HepG2 (cell line): ENCODE measurements at regions not wholly inside any gene's neighbourhood (a gene's known extent, or its start where the extent isn't known, plus 50 kb on each side); places are given as distances from the start of the nearest gene placed in this dataset.
A peak's percentile ranks its signal among the peaks of the same experiment; 100 is the strongest.

Experiments used
- ATAC-seq: fragments of 200-7000 bp; cut with Tn5 transposase; 3 replicates; pipeline ENCODE4 v1.9.1; 2020; ENCODE audit warnings: mild to moderate bottlenecking, moderate library complexity
- BruUV-seq: library from RNA; stranded (reverse); fragments of 400-500 nt; replicated peaks from 2 replicates; lab custom pipeline; 2021; lab: Mats Ljungman, UMichigan
- CTCF ChIA-PET: fragments of 300-600 bp; formaldehyde crosslinking; extraction: SDS; loops from one replicate; lab custom pipeline; 2021; ENCODE audit warnings: low total read pairs, inconsistent platforms, low intra/inter-chr PET ratio; lab: Yijun Ruan, JAX
- POLR2A ChIA-PET: fragments of 350-600 bp; sonication (Branson Sonifier 250); formaldehyde crosslinking; loops from one replicate; lab custom pipeline; 2020; ENCODE audit warnings: antibody characterized with exemption, inconsistent platforms; lab: Yijun Ruan, JAX
- DNase-seq: peaks from one replicate; pipeline ENCODE4 v3.0.0-alpha.2; 2015; ENCODE audit warnings: low spot score
- FAIRE-seq: peaks from 3 replicates; lab custom pipeline; 2011; peaks lifted over from hg19 to GRCh38; lab: Jason Lieb, UNC
- H2AFZ ChIP-seq: one replicate; pipeline ENCODE4 v1.6.1; 2011; ENCODE audit warnings: low read length, inconsistent platforms
- H3K27ac ChIP-seq: fragments of 300-600 bp; 3 replicates; pipeline ENCODE4 v1.8.0; 2011; ENCODE audit warnings: mixed run types, mild to moderate bottlenecking, mixed read lengths, low read length, inconsistent platforms; ENCODE audit not compliant: insufficient read depth; ENCODE audit errors: extremely low read length
- H3K27me3 ChIP-seq, 2 experiments: fragments of 200-600 bp in 1 of 2; 2 replicates in 1 of 2; 3 replicates in 1 of 2; pipeline versions ENCODE4 v1.6.0 to v1.8.0; 2011; ENCODE audit warnings: low read length in 2 of 2, mild to moderate bottlenecking in 2 of 2, moderate library complexity in 2 of 2, inconsistent platforms in 1 of 2; ENCODE audit not compliant: insufficient read depth in 2 of 2, control insufficient read depth in 1 of 2
- H3K36me3 ChIP-seq, 2 experiments: fragments of 200-600 bp in 1 of 2; replicated peaks in 1 of 2; 2 replicates in 1 of 2; 3 replicates in 1 of 2; pipeline versions ENCODE4 v1.5.1 to v1.8.0; 2011; ENCODE audit warnings: low read length in 2 of 2, inconsistent platforms in 1 of 2; ENCODE audit not compliant: insufficient read depth in 2 of 2, control insufficient read depth in 1 of 2
- H3K4me1 ChIP-seq: 2 replicates; pipeline ENCODE4 v1.5.1; 2012; ENCODE audit warnings: low read length, inconsistent platforms; ENCODE audit not compliant: insufficient read depth
- H3K4me2 ChIP-seq: 2 replicates; pipeline ENCODE4 v1.6.0; 2011; ENCODE audit warnings: low read depth, low read length, inconsistent platforms
- H3K4me3 ChIP-seq, 3 experiments: fragments of 200-600 bp in 1 of 3; sonication (generic), shearing (Covaris generic) in 1 of 3; replicated peaks in 1 of 3; 2 replicates each; pipeline ENCODE4 v1.5.1; 2011 to 2016; ENCODE audit warnings: low read length in 3 of 3, inconsistent platforms in 2 of 3, low read depth in 2 of 3, mild to moderate bottlenecking in 2 of 3, control low read depth in 1 of 3, mixed read lengths in 1 of 3; ENCODE audit not compliant: insufficient read depth in 1 of 3
- H3K79me2 ChIP-seq: one replicate; pipeline ENCODE4 v1.6.1; 2011; ENCODE audit warnings: low read length, inconsistent platforms; ENCODE audit not compliant: insufficient read depth
- H3K9ac ChIP-seq: 2 replicates; pipeline ENCODE4 v1.6.0; 2011; ENCODE audit warnings: mild to moderate bottlenecking, low read depth, low read length, inconsistent platforms; ENCODE audit not compliant: insufficient read depth
- H3K9me3 ChIP-seq: 2 replicates; pipeline ENCODE4 v1.5.1; 2012; ENCODE audit warnings: mild to moderate bottlenecking, low read length
- H4K20me1 ChIP-seq: 2 replicates; pipeline ENCODE4 v1.6.0; 2011; ENCODE audit warnings: inconsistent platforms, mild to moderate bottlenecking, low read length, moderate library complexity; ENCODE audit not compliant: insufficient read depth
- E2F1 ChIP-seq: sonication (generic); formaldehyde crosslinking; IDR thresholded peaks from 2 replicates; pipeline ENCODE4 v1.5.0; 2020; ENCODE audit warnings: missing genetic modification reagents
- SALL1 ChIP-seq: sonication (generic); formaldehyde crosslinking; IDR thresholded peaks from 2 replicates; pipeline ENCODE4 v1.8.0; 2022; ENCODE audit warnings: mild to moderate bottlenecking, missing genetic modification reagents
- ZBTB38 ChIP-seq: sonication (generic); formaldehyde crosslinking; IDR thresholded peaks from 2 replicates; pipeline ENCODE4 v1.5.1; 2020; ENCODE audit warnings: mild to moderate bottlenecking, missing genetic modification reagents
- ZHX1 ChIP-seq: sonication (generic); formaldehyde crosslinking; IDR thresholded peaks from 2 replicates; pipeline ENCODE4 v1.8.1; 2022; ENCODE audit warnings: low read depth, mild to moderate bottlenecking, missing genetic modification reagents
- ZNF24 ChIP-seq: fragments of 450-650 bp; IDR thresholded peaks from 2 replicates; pipeline ENCODE4 v1.6.1; 2017; ENCODE audit warnings: antibody characterized with exemption, mild to moderate bottlenecking
- ZNF597 ChIP-seq: sonication (generic); formaldehyde crosslinking; IDR thresholded peaks from 2 replicates; pipeline ENCODE4 v1.5.0; 2020; ENCODE audit warnings: missing genetic modification reagents
- ZNF703 ChIP-seq: sonication (generic); formaldehyde crosslinking; IDR thresholded peaks from 2 replicates; pipeline ENCODE4 v1.5.1; 2020; ENCODE audit warnings: missing genetic modification reagents, mild to moderate bottlenecking, moderate library complexity, borderline replicate concordance
- WGBS: methylation state at CpG from one replicate; pipeline ENCODE4 v1.1.6; 2017; ENCODE audit warnings: low lambda C conversion rate; 5-methylcytosine and 5-hydroxymethylcytosine counted together
- in situ Hi-C: cut with HindIII; loops from 2 replicates; pipeline ENCODE4 v1.10.0; 2017; ENCODE audit warnings: low pct_unique_long_range_greater_than_20kb; ENCODE audit not compliant: extremely low pct_ligation_motif_present
- intact Hi-C: fragments of 100-400 bp; cut with micrococcal nuclease; formaldehyde crosslinking; loops from one replicate; pipeline ENCODE4 v1.10.0; 2022; ENCODE audit not compliant: unreplicated experiment

- H4K20me1 ChIP-seq, result peaks cover 23% of the 10 kb centered on the region
- peak overlapping the region; percentile 5; the same call in 1 of the 2 replicates for H3K9ac ChIP-seq
- H3K27ac ChIP-seq, result no peak overlapping the region
- ATAC-seq (no peak), FAIRE-seq (no peak), DNase-seq (no peak)
- intact Hi-C loops (loop anchor here (5.0 kb wide), 1 partner anchor 72 kb away; no protein-coding TSS in a partner anchor), in situ Hi-C loops (no loop called here)
- H2AFZ ChIP-seq, result no peak overlapping the region
- H3K4me2 ChIP-seq, result peak overlapping the region; percentile 90; the same call in 1 of the 2 replicates
- peaks cover 2 to 5% of the 10 kb centered on the region in 2 experiments; a peak in 3 of 5 replicates for H3K36me3 ChIP-seq
- no TSS peak for BruUV-seq
- H3K79me2 ChIP-seq, result peaks cover 35% of the 10 kb centered on the region
- TF ChIP-seq ZNF597 (CRISPR knock-in tag) (no peak), SALL1 (CRISPR knock-in tag) (0 out of 2 replicates have a peak, but pooled peaks have one; percentile 8)
- POLR2A ChIA-PET, result no interaction called here
- no peaks in the 10 kb centered on the region; a peak in 1 of 5 replicates for H3K27me3 ChIP-seq
- peaks cover 76% of the 10 kb centered on the region for H3K4me1 ChIP-seq
- 100% methylated on average over 3 of the region's 4 CpGs for WGBS
- CTCF ChIA-PET, result no interaction called here
- peak overlapping the region in 1 of 3 experiments; percentile 30; a peak in 1 of 6 replicates for H3K4me3 ChIP-seq
- no peaks in the 10 kb centered on the region for H3K9me3 ChIP-seq
These were observed 50.7 kb upstream of the H6PD start for GRCh38 chr1:9183898-9184297.

- ATAC-seq (no peak), DNase-seq (no peak), FAIRE-seq (no peak)
- WGBS, result 93% methylated on average over 7 of the region's 8 CpGs
- intact Hi-C loops (loop anchor here (5.0 kb wide), 1 partner anchor 72 kb away; no protein-coding TSS in a partner anchor), in situ Hi-C loops (no loop called here)
- H3K27ac ChIP-seq, result no peak overlapping the region
- no peak overlapping the region for H3K4me2 ChIP-seq
- H3K9ac ChIP-seq, result no peak overlapping the region
- H2AFZ ChIP-seq, result no peak overlapping the region
- BruUV-seq, result no TSS peak
- no peaks in the 10 kb centered on the region for H3K9me3 ChIP-seq
- ChIA-PET POLR2A (no interaction called here), CTCF (no interaction called here)
- no peak overlapping the region for H3K4me3 ChIP-seq
- H3K4me1 ChIP-seq, result peaks cover 76% of the 10 kb centered on the region
- H4K20me1 ChIP-seq, result peaks cover 15% of the 10 kb centered on the region
- TF ChIP-seq E2F1 (CRISPR knock-in tag) (no peak), ZBTB38 (CRISPR knock-in tag) (0 out of 2 replicates have a peak, but pooled peaks have one; percentile 16), ZHX1 (CRISPR knock-in tag) (no peak), ZNF24 (0 out of 2 replicates have a peak, but pooled peaks have one; percentile 48), ZNF703 (CRISPR knock-in tag) (no peak)
- TF ChIP-seq, all 625 proteins: peak for 2
- Histone ChIP-seq H3K79me2 (peaks cover 27% of the 10 kb centered on the region), H3K27me3 (no peaks in the 10 kb centered on the region; a peak in 1 of 5 replicates), H3K36me3 (peaks cover 0 to 2% of the 10 kb centered on the region in 2 experiments; a peak in 1 of 5 replicates)
These were observed 49.8 kb upstream of the H6PD start for GRCh38 chr1:9184749-9185148.
